Spleen (tissue), 11 donors: ENCODE measurements at regions not wholly inside any gene's neighbourhood (a gene's known extent, or its start where the extent isn't known, plus 50 kb on each side); places are given as distances from the start of the nearest gene placed in this dataset.

Source experiments
- DNase-seq: peaks from one replicate; pipeline ENCODE4 v3.0.0-alpha.2; 2020
- H3K27ac ChIP-seq, 8 donors: fragments of 200-600 bp; sonication (generic) in 7 of 8; 1 replicate in 4 of 8; 2 replicates in 4 of 8; pipeline versions ENCODE4 v1.5.0 to v1.8.0; 2016 to 2021; ENCODE audit warnings: inconsistent platforms in 4 of 8, mild to moderate bottlenecking in 4 of 8, moderate library complexity in 1 of 8
- H3K27me3 ChIP-seq, 7 donors: fragments of 200-600 bp; sonication (generic) in 6 of 7; replicated peaks in 1 of 7; 1 replicate in 4 of 7; 2 replicates in 3 of 7; pipeline versions ENCODE4 v1.5.0 to v1.8.0; 2016 to 2021; ENCODE audit warnings: inconsistent platforms in 3 of 7, mild to moderate bottlenecking in 1 of 7
- H3K36me3 ChIP-seq, 6 donors: fragments of 200-600 bp; sonication (generic) in 5 of 6; 1 replicate in 4 of 6; 2 replicates in 2 of 6; pipeline versions ENCODE4 v1.5.0 to v1.8.0; 2016 to 2021; ENCODE audit warnings: inconsistent platforms in 2 of 6
- H3K4me1 ChIP-seq, 6 donors: fragments of 200-600 bp; sonication (generic) in 5 of 6; 1 replicate in 3 of 6; 2 replicates in 3 of 6; pipeline versions ENCODE4 v1.5.0 to v1.8.0; 2016 to 2021; ENCODE audit warnings: inconsistent platforms in 3 of 6
- H3K4me3 ChIP-seq, 8 donors: fragments of 200-600 bp; sonication (generic) in 7 of 8; 1 replicate in 4 of 8; 2 replicates in 4 of 8; pipeline versions ENCODE4 v1.5.0 to v1.8.0; 2016 to 2021; ENCODE audit warnings: inconsistent platforms in 4 of 8, mild to moderate bottlenecking in 4 of 8, moderate library complexity in 2 of 8
- H3K9me3 ChIP-seq, 8 donors: fragments of 200-600 bp; sonication (generic) in 7 of 8; 1 replicate in 4 of 8; 2 replicates in 4 of 8; pipeline versions ENCODE4 v1.5.0 to v1.8.0; 2016 to 2021; ENCODE audit warnings: inconsistent platforms in 4 of 8
- POLR2A ChIP-seq, 3 donors: fragments of 450-650 bp; IDR thresholded peaks; one replicate each; pipeline ENCODE4 v1.5.1; 2017; ENCODE audit warnings: antibody characterized with exemption in 3 of 3, mild to moderate bottlenecking in 1 of 3
- POLR2AphosphoS5 ChIP-seq, 3 donors: sonication (generic); formaldehyde crosslinking; IDR thresholded peaks; one replicate each; pipeline ENCODE4 v1.5.1; 2017; ENCODE audit warnings: antibody characterized with exemption in 3 of 3
- WGBS, 5 donors: extraction: QIAGEN DNeasy Blood & Tissue Kit in 3 of 5; methylation state at CpG; one replicate each; pipeline versions ENCODE4 v1.1.5 to v1.1.7; 2013 to 2018; 5-methylcytosine and 5-hydroxymethylcytosine counted together
- intact Hi-C: fragments of 100-400 bp; cut with DNase I; formaldehyde crosslinking; loops from one replicate; pipeline ENCODE4 v1.15.0; 2023; ENCODE audit warnings: low total_unique reads
- TF ChIP-seq, protein P1 (sequence below), 11 experiments: fragments of 200-600 bp in 7 of 11; fragments of 450-650 bp in 4 of 11; sonication (generic) in 4 of 11; IDR thresholded peaks in 8 of 11; conservative IDR thresholded peaks in 3 of 11; 1 replicate in 7 of 11; 2 replicates in 4 of 11; pipeline versions ENCODE4 v1.4.0 to v1.8.0; 2016 to 2021; ENCODE audit warnings: antibody characterized with exemption in 11 of 11, inconsistent platforms in 4 of 11, mild to moderate bottlenecking in 1 of 11
- donor health status: healthy with polysubstance abuse.
- donor health status: DM: no; HTN: no; CAD: no; lungs with moderate emphysema.
- donor health status: DM: no; HTN: no; CAD: no.
- donor health status: Bipolar disorder and iron deficiency.
- donor health status: healthy.
- donor health status: DM: no; HTN: no; CAD: no.
- donor health status: DM: yes; HTN: yes; CAD: no.

GRCh38 chr9:126211441-126212074 lies 115.1 kb upstream of the MVB12B start:
- Histone ChIP-seq H3K9me3 (peaks cover 0 to 29% (median 24%) of the 10 kb centered on the region in 8 donors), H3K27me3 (peaks cover 0 to 17% (median 0%) of the 10 kb centered on the region in 7 donors), H3K4me3 (no peak overlapping the region), H3K4me1 (no peaks in the 10 kb centered on the region), H3K36me3 (no peaks in the 10 kb centered on the region), H3K27ac (no peak overlapping the region)
- DNase-seq, result no peak
- WGBS, 5 donors, result 79 to 88% (median 87%) methylated on average over 3 of the region's 3 CpGs
- intact Hi-C loops, result no loop called here
- TF ChIP-seq, protein P1, sequence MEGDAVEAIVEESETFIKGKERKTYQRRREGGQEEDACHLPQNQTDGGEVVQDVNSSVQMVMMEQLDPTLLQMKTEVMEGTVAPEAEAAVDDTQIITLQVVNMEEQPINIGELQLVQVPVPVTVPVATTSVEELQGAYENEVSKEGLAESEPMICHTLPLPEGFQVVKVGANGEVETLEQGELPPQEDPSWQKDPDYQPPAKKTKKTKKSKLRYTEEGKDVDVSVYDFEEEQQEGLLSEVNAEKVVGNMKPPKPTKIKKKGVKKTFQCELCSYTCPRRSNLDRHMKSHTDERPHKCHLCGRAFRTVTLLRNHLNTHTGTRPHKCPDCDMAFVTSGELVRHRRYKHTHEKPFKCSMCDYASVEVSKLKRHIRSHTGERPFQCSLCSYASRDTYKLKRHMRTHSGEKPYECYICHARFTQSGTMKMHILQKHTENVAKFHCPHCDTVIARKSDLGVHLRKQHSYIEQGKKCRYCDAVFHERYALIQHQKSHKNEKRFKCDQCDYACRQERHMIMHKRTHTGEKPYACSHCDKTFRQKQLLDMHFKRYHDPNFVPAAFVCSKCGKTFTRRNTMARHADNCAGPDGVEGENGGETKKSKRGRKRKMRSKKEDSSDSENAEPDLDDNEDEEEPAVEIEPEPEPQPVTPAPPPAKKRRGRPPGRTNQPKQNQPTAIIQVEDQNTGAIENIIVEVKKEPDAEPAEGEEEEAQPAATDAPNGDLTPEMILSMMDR (IDR thresholded peaks at IDR 0.05 in 8 of 11, conservative IDR thresholded peaks at IDR 0.05 in 3 of 11), result no peak
- TF ChIP-seq POLR2AphosphoS5 (IDR thresholded peaks at IDR 0.05) (no peak), POLR2A (IDR thresholded peaks at IDR 0.05) (no peak)

DNA sequence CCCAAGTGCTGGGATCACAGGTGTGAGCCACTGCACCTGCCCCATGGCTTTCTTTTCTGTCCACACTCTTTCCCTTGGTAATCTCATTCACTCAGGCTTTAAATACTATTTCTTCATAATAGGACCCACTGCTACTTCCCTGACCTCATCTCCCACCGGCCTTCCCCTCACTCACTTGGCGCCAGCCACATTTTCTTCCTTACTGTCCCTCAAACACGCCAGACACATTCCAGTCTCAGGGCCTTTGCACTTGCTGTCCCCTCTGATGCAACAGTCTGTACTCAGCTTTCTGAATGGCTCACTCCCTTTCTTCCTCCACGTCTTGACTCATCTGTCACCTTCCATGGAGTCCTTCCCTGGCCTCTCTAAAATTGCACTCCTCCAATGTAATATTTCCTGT lies 111.1 kb upstream of the MVB12B start:
- 78 to 85% (median 84%) methylated on average over 4 of the region's 4 CpGs for WGBS, 5 donors
- Histone ChIP-seq H3K4me3 (no peak overlapping the region), H3K27me3 (peaks cover 0 to 40% (median 7%) of the 10 kb centered on the region in 7 donors), H3K9me3 (peaks cover 0 to 29% (median 24%) of the 10 kb centered on the region in 8 donors), H3K27ac (no peak overlapping the region), H3K4me1 (no peaks in the 10 kb centered on the region), H3K36me3 (no peaks in the 10 kb centered on the region)
- no peak for DNase-seq
- TF ChIP-seq POLR2A (IDR thresholded peaks at IDR 0.05) (no peak), POLR2AphosphoS5 (IDR thresholded peaks at IDR 0.05) (no peak)
- TF ChIP-seq, protein P1 (IDR thresholded peaks at IDR 0.05 in 8 of 11, conservative IDR thresholded peaks at IDR 0.05 in 3 of 11), result no peak
- intact Hi-C loops, result no loop called here

DNA sequence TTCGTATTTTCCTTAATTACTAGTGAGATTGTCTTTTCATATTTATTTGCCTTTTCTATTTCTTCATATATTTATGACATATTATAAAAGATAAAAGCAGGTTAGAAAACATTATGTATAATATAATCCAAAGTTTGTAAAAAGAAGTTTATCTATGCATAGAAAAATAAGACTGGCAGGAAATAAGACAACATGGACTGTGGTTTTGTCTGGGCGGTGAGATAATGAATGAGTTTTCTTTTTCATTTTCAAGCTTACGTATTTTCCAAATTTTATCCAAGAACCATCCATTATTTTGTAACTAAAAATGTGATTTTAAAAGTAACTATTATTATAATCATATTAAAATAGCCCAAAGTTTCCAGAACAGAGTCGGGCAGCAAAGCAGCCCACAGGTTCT lies 109.8 kb upstream of the MVB12B start:
- peaks cover 0 to 37% (median 25%) of the 10 kb centered on the region in 8 donors for H3K9me3 ChIP-seq
- TF ChIP-seq POLR2AphosphoS5 (IDR thresholded peaks at IDR 0.05) (no peak), POLR2A (IDR thresholded peaks at IDR 0.05) (no peak)
- TF ChIP-seq, protein P1 (IDR thresholded peaks at IDR 0.05 in 8 of 11, conservative IDR thresholded peaks at IDR 0.05 in 3 of 11), result no peak
- no peak for DNase-seq
- no peak overlapping the region for H3K27ac ChIP-seq
- H3K4me1 ChIP-seq, result no peaks in the 10 kb centered on the region
- H3K36me3 ChIP-seq, result no peaks in the 10 kb centered on the region
- 42 to 60% (median 46%) methylated on average over 4 of the region's 4 CpGs for WGBS, 5 donors
- no peak overlapping the region for H3K4me3 ChIP-seq
- peaks cover 0 to 53% (median 16%) of the 10 kb centered on the region in 7 donors for H3K27me3 ChIP-seq
- intact Hi-C loops, result no loop called here

- no peak for TF ChIP-seq POLR2AphosphoS5 (IDR thresholded peaks at IDR 0.05)
- TF ChIP-seq, protein P1 (IDR thresholded peaks at IDR 0.05 in 8 of 11, conservative IDR thresholded peaks at IDR 0.05 in 3 of 11), result no peak
- no peak for TF ChIP-seq POLR2A (IDR thresholded peaks at IDR 0.05)
- H3K36me3 ChIP-seq, result no peaks in the 10 kb centered on the region
- no peak overlapping the region for H3K27ac ChIP-seq
- 63 to 74% (median 63%) methylated on average over 5 of the region's 5 CpGs for WGBS, 5 donors
- intact Hi-C loops, result no loop called here
- no peak for DNase-seq
- peaks cover 0 to 58% (median 20%) of the 10 kb centered on the region in 7 donors for H3K27me3 ChIP-seq
- no peak overlapping the region for H3K4me3 ChIP-seq
- H3K9me3 ChIP-seq, result peaks cover 0 to 35% (median 24%) of the 10 kb centered on the region in 8 donors
- peaks cover 0 to 1% (median 0%) of the 10 kb centered on the region in 6 donors for H3K4me1 ChIP-seq
Measured at GRCh38 chr9:126217250-126217653, 109.4 kb upstream of the MVB12B start.
